ENCODE measurements at regions not wholly inside any gene's neighbourhood (a gene's known extent, or its start where the extent isn't known, plus 50 kb on each side); places are given as distances from the start of the nearest gene placed in this dataset.

GRCh38 chr13:85383291-85383690 is 415.9 kb downstream of the SLITRK6 start:
- no peak for DNase-seq (ENCODE audit: low read depth in 3 of 3)

DNA sequence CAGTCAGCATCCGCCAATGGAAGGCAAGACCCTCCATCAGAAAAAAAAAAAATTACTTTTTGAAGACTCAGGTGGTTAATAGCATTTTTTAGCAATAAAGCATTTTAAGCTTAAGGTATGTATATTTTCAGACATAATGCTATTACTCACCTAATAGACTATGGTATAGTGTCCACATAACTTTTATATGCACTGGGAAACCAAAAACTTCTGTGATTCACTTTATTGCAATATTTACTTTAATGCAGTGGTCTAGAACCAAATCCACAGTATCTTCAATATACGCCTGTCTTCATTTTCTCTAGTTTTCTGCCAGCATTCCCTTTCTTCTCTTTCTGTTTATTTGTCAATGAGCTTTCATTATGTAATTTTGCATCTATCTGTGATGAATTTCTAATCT is 418.1 kb downstream of the SLITRK6 start:
- no peak for DNase-seq (ENCODE audit: low read depth in 3 of 3)

DNA sequence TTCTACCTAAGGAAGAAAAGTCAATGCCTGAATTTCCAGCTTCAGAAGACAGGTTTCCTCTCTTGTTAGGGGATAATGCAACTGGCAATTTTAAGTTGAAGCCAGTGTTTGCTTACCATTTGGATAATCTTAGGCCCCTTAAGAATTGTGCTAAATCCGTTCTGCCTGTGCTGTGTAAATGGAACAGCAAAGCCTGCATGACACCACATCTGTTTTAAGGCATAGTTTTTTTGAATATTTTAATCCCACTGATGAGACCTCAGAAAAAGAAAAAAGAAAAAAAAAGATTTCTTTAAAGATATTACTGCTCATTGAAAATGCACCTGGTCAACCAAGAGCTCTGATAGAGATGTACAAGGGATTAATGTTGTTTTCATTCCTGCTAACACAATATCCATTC is 419.2 kb downstream of the SLITRK6 start:
- no peak for DNase-seq (ENCODE audit: low read depth in 3 of 3)

DNA sequence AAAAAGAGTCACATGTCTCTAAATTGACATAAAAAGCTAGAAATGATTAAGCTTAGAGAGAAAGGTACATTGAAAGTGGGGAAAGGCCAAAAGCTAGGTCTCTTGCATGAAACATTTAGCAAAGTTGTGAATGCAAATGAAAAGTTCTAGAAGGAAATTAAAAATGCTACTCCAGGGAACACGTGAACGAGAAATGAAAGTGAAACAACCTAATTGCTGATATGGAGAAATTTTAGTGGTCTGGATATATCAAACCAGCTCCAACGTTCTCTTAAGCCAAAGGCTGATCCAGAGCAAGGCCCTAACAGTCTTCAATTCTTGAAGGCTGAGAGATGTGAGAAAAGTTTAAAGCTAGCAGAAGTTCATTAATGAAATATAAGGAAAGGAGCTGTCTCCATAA is 419.8 kb downstream of the SLITRK6 start:
- no peak for DNase-seq (ENCODE audit: low read depth in 3 of 3)

GRCh38 chr13:85377783-85378182 is 421.4 kb downstream of the SLITRK6 start:
- no peak for DNase-seq (ENCODE audit: low read depth in 3 of 3)

- no peak for DNase-seq (ENCODE audit: low read depth in 3 of 3)
Observed at GRCh38 chr13:85373322-85373721, 425.9 kb downstream of the SLITRK6 start.

GRCh38 chr13:85371254-85371653 is 428.0 kb downstream of the SLITRK6 start:
- DNase-seq (ENCODE audit: low read depth in 3 of 3) = no peak

DNA sequence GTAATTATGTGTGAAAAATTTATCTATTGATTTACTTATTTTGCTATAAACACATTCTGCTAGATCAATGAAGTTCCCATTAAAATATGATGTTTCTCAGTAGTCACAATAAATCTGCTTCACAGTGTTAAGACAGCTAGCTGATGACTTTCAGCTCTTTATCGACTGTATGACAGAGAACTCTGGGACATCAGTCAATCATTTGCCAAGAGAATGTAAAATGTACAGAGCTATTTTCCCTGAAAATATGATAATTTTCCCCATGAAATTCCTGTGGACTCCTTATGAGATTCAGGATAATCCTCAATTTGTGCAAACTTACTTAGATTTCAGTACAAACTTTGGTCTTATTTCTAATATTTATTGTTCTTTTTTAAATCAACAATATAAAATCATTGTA is 430.5 kb downstream of the SLITRK6 start:
- no peak for DNase-seq (ENCODE audit: low read depth in 3 of 3)

GRCh38 chr13:85367887-85368286 is 431.3 kb downstream of the SLITRK6 start:
- DNase-seq (ENCODE audit: low read depth in 3 of 3) = no peak

GRCh38 chr13:85366759-85367417 is 432.3 kb downstream of the SLITRK6 start:
- no peak for DNase-seq (ENCODE audit: low read depth in 3 of 3)

GRCh38 chr13:85363504-85363903 is 435.7 kb downstream of the SLITRK6 start:
- no peak for DNase-seq (ENCODE audit: low read depth in 3 of 3)

DNA sequence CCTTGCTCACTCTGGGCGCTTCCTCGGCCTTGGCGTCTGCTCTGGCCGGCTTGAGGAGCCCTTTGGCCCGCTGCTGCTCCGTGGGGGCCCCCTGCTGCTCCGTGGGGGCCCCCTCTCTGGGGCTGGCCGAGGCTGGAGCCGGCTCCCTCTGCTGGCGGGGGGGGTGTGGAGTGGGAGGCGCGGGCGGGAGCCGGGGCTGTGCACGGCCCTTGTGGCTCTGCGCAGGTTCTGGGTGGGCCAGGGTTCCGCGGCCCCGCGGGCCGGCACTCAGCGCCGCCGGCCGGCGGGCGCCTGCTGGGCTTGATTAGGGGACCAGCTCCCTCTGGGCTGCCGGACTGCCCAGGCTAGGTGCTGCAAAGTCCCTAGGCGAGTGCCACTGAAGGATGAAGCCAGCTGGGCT is 436.2 kb downstream of the SLITRK6 start:
- DNase-seq (ENCODE audit: low read depth in 3 of 3) = no peak

DNA sequence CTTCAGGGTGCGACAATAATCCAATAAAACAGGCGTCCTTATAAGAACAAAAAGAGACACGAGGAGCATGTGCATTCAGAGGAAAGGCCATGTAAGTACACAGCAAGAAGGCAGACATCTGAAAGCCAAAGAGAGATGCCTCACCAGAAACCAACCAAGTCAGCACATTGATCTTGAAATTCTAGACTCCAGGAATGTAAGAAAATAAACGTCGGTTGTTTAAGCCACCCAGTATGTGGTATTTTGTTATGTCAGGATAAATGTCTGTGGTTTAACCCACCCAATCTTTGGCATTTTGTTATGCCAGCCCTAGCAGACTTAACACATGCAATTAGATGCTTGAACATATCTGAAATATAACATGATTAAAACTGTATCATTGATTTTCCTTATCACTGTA is 452.0 kb downstream of the SLITRK6 start:
- DNase-seq (ENCODE audit: low read depth in 3 of 3) = no peak

- DNase-seq (ENCODE audit: low read depth in 3 of 3) = no peak
Observed at GRCh38 chr13:85334187-85334586, 465.0 kb downstream of the SLITRK6 start.

DNA sequence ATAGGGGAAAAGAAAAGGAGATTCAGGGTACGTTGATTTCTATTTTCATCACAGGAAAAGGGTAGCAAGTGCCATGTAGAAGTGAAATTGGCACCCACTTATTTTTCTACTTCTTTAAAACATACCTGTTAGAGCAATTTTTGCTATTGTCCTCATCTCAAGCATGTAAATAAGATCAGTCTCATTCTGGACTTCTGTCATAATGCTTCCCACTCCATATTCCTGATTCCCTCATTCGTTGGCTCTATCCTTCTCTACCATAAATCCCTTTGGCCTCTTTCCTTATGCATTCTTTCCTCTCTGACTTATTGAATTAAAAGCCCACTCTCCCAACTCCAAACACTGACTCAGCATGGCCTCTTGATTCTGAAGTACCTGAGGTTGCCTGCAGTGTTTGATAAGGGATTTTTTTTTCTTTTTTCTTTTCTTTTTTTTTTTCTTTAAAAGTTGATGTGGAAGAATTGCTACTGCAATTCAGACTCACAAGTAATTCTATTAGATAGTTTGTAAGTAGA is 465.7 kb downstream of the SLITRK6 start:
- DNase-seq (ENCODE audit: low read depth in 3 of 3) = no peak

- no peak for DNase-seq (ENCODE audit: low read depth in 3 of 3)
Observed at GRCh38 chr13:85332615-85333014, 466.6 kb downstream of the SLITRK6 start.

GRCh38 chr13:85321734-85322133 is 477.5 kb downstream of the SLITRK6 start:
- DNase-seq (ENCODE audit: low read depth in 3 of 3) = no peak

DNA sequence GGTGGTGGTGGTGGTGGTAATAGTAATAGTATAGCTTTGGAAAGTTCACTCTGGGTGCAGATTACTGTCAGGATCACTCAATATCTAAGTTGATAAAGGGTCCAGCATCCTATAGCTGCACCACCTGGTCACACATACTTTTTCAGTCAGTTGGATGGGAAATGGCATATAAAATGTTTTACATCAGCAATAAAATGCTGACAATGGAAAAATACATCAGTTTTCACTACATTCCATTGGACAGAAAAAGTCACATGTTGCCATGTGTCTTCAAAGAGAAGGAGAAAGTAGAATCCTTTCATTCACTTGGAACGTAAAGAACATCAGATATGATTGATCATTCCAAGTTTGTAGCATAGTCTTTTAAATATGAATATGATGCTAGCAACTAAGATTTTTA is 481.4 kb downstream of the SLITRK6 start:
- DNase-seq (ENCODE audit: low read depth in 3 of 3) = no peak

DNA sequence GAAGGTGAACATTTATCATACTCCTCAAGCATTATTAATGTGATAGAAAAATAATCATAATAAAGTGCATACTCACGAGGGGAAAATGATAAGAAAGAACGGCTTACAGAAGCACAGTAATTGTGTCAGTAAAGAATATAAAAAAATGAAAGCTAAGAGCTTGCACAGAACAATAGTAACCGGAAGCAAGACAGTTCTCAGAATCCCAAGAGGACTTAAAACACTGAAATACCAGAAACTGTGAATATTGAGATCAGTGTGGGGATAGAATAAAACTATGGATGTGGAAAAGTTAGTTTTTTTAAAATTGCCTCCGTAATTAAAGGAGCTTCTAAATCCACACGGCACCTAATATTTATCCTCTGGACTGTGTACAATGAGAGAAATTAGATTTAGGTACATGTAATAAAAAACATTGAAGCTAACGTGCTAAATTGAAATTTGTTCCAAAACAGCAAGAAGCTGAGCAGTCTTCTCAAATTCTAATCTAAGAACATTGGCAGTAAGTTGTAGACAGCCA is 482.7 kb downstream of the SLITRK6 start:
- DNase-seq (ENCODE audit: low read depth in 3 of 3) = no peak

- no peak for DNase-seq (ENCODE audit: low read depth in 3 of 3)
Observed at GRCh38 chr13:85314686-85315085, 484.5 kb downstream of the SLITRK6 start.

GRCh38 chr13:85313761-85314503 is 485.3 kb downstream of the SLITRK6 start:
- DNase-seq (ENCODE audit: low read depth in 3 of 3) = no peak

GRCh38 chr13:85312071-85312470 is 487.1 kb downstream of the SLITRK6 start:
- no peak for DNase-seq (ENCODE audit: low read depth in 3 of 3)

DNA sequence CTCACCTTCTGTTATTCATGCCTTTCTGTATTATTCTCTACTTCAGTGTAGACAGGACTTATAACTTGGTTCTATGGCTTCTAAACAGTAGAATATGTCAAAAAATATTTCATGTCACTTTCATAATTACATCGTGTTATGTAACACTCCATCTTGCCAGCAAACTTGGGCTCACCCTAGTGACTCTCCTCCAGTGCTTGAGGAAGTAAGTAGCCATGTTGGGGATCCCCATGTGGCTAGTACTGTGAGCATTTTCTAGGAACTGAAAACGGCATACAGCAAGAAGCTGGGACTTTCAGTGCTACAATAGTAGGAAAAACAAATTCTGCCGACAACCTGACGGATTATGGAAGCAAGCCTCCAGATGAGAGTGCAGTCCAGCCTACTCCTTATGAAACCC is 495.6 kb downstream of the SLITRK6 start:
- DNase-seq (ENCODE audit: low read depth in 3 of 3) = no peak
